HEK293 (cell line): ENCODE measurements at regions not wholly inside any gene's neighbourhood (a gene's known extent, or its start where the extent isn't known, plus 50 kb on each side); places are given as distances from the start of the nearest gene placed in this dataset.

ENCODE experiments used
- CTCF ChIP-seq: fragments of 450-650 bp; formaldehyde crosslinking; IDR thresholded peaks from 2 replicates; pipeline ENCODE4 v1.5.1; 2016; ENCODE audit warnings: missing biosample characterization, missing genetic modification characterization
- SCRT1 ChIP-seq: fragments of 450-650 bp; formaldehyde crosslinking; IDR thresholded peaks from 2 replicates; pipeline ENCODE4 v1.5.1; 2016; ENCODE audit warnings: missing biosample characterization, missing genetic modification characterization, borderline replicate concordance
- ZNF513 ChIP-seq: fragments of 450-650 bp; IDR thresholded peaks from 2 replicates; pipeline ENCODE4 v1.5.1; 2018; ENCODE audit warnings: missing biosample characterization, missing genetic modification characterization
- ZNF639 ChIP-seq: fragments of 450-650 bp; formaldehyde crosslinking; IDR thresholded peaks from 2 replicates; pipeline ENCODE4 v1.5.1; 2016; ENCODE audit warnings: missing biosample characterization, missing genetic modification characterization
- ZNF677 ChIP-seq: fragments of 450-650 bp; IDR thresholded peaks from 2 replicates; pipeline ENCODE4 v1.5.0; 2018; ENCODE audit warnings: missing biosample characterization, mild to moderate bottlenecking, missing genetic modification characterization, moderate library complexity

GRCh38 chr2:237223201-237223861, 137.6 kb downstream of the COPS8 start:
- no peak for TF ChIP-seq ZNF639 (tag by site-specific recombination)
- TF ChIP-seq SCRT1 (tag by site-specific recombination), result no peak
- TF ChIP-seq ZNF677 (tag by site-specific recombination), result no peak
- TF ChIP-seq CTCF (tag by site-specific recombination), result no peak
- TF ChIP-seq ZNF513 (tag by site-specific recombination), result no peak
